GM18858 (cell line): ENCODE measurements at regions not wholly inside any gene's neighbourhood (a gene's known extent, or its start where the extent isn't known, plus 50 kb on each side); places are given as distances from the start of the nearest gene placed in this dataset.
A peak's percentile ranks its signal among the peaks of the same experiment; 100 is the strongest.

ENCODE experiments used
- ATAC-seq: cut with Tn5 transposase; IDR thresholded peaks from one replicate; pipeline ENCODE4 v1.9.1; 2021; ENCODE audit not compliant: unreplicated experiment

- no peak for ATAC-seq
Measured at GRCh38 chr13:74004109-74004508, 130.1 kb downstream of the KLF12 start.

- no peak for ATAC-seq
Measured at GRCh38 chr13:74003374-74003773, 130.8 kb downstream of the KLF12 start.

- ATAC-seq, result no peak
Measured at GRCh38 chr13:74000876-74001275, 133.3 kb downstream of the KLF12 start.

- ATAC-seq, result peak; percentile 68
Measured at GRCh38 chr13:73998631-73999030, 135.6 kb downstream of the KLF12 start.

GRCh38 chr13:73997964-73998363 is 136.2 kb downstream of the KLF12 start:
- no peak for ATAC-seq

GRCh38 chr13:73996569-73996968 is 137.6 kb downstream of the KLF12 start:
- no peak for ATAC-seq

GRCh38 chr13:73995736-73996135 is 138.5 kb downstream of the KLF12 start:
- ATAC-seq, result no peak

- no peak for ATAC-seq
Measured at GRCh38 chr13:73993661-73994060, 140.5 kb downstream of the KLF12 start.

GRCh38 chr13:73991884-73992283 is 142.3 kb downstream of the KLF12 start:
- ATAC-seq, result no peak

GRCh38 chr13:73991384-73991783 is 142.8 kb downstream of the KLF12 start:
- ATAC-seq, result no peak

GRCh38 chr13:73989244-73989843 is 144.9 kb downstream of the KLF12 start:
- ATAC-seq, result no peak

GRCh38 chr13:73988461-73988860 is 145.7 kb downstream of the KLF12 start:
- ATAC-seq, result no peak

GRCh38 chr13:73987618-73988017 is 146.6 kb downstream of the KLF12 start:
- ATAC-seq, result no peak

- ATAC-seq, result no peak
Measured at GRCh38 chr13:73985783-73986182, 148.4 kb downstream of the KLF12 start.

- ATAC-seq, result no peak
Measured at GRCh38 chr13:73984949-73985691, 149.1 kb downstream of the KLF12 start.

GRCh38 chr13:73984201-73984600 is 150.0 kb downstream of the KLF12 start:
- no peak for ATAC-seq

GRCh38 chr13:73983109-73983508 is 151.1 kb downstream of the KLF12 start:
- no peak for ATAC-seq

GRCh38 chr13:73981595-73981994 is 152.6 kb downstream of the KLF12 start:
- no peak for ATAC-seq

- no peak for ATAC-seq
Measured at GRCh38 chr13:73975767-73976166, 158.4 kb downstream of the KLF12 start.

GRCh38 chr13:73974051-73974450 is 160.2 kb downstream of the KLF12 start:
- ATAC-seq, result no peak

GRCh38 chr13:73973156-73973555 is 161.0 kb downstream of the KLF12 start:
- no peak for ATAC-seq

GRCh38 chr13:73972545-73972944 is 161.7 kb downstream of the KLF12 start:
- ATAC-seq, result no peak

GRCh38 chr13:73971481-73971880 is 162.7 kb downstream of the KLF12 start:
- no peak for ATAC-seq
